AML-193 (cell line): ENCODE measurements at regions not wholly inside any gene's neighbourhood (a gene's known extent, or its start where the extent isn't known, plus 50 kb on each side); places are given as distances from the start of the nearest gene placed in this dataset.
A peak's percentile ranks its signal among the peaks of the same experiment; 100 is the strongest.

ENCODE experiments used
- DNase-seq, 2 experiments: peaks; one replicate each; lab custom pipeline; 2025; lab: John Stamatoyannopoulos, UW

DNA sequence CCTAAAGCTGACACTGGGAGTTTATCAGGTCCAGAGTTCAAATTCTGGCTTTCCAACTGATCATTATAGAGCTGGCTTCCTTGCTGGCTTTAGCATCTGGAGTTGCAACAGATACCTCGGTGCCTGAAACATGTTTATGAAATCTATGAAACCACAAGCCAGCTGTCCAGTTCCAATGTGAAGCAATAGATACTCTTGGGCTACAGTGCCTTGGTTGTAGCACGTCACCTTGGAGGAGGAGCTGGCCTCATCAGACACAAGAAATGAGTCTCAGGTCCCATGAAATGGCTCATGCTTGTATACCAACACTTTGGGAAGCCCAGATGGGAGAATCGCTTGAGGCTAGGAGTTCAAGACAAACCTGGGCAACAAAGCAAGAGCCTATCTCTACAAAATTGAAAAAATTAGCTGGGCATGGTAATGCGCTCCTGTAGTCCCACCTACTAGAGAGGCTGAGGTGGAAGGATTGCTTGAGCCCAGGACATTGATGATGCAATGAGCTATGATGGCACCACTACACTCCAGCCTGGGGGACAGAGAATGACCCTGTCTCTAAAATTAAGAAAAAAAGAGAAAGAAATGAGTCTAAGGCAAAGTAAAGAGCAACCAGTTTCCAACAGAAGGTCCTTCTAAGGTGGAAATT is 132.5 kb upstream of the ZNF648 start:
- peak; percentile 96 to 97 for DNase-seq

DNA sequence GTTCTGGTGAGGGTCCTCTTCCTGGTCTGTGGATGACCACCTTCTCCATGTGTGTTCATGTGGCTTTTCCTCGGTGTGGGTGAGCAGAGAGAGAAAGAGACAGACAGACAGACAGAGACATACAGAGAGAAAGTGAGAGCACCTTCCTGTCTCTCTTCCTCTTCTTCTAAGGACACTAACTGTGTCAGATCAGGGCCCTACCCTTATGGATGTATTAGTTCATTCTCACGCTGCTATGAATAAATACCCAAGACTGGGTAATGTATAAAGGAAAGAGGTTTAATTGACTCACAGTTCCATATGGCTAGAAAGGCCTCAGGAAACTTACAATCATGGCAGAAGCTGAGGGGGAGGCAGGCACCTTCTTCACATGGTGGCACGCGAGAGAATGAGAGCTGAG is 131.5 kb upstream of the ZNF648 start:
- DNase-seq = no peak

DNA sequence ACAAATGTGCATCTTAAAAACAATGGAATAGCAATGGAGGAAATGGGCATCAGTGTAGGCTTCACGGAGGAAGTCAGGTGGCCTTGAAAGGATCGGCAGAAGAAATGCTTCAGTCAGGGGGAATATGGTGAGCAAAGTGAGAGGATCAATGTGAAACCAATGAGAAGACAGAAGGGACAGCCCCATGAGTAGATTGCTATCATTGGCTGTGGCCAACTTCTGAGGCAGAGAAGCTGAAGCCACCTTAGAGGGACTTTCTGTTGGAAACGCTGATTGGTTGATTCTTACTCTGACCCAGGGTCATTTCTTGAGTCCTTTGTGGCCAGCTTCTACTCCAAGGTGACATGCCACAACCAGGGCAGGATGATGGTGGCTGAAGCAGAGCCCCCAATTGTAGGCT is 130.7 kb upstream of the ZNF648 start:
- no peak for DNase-seq

DNA sequence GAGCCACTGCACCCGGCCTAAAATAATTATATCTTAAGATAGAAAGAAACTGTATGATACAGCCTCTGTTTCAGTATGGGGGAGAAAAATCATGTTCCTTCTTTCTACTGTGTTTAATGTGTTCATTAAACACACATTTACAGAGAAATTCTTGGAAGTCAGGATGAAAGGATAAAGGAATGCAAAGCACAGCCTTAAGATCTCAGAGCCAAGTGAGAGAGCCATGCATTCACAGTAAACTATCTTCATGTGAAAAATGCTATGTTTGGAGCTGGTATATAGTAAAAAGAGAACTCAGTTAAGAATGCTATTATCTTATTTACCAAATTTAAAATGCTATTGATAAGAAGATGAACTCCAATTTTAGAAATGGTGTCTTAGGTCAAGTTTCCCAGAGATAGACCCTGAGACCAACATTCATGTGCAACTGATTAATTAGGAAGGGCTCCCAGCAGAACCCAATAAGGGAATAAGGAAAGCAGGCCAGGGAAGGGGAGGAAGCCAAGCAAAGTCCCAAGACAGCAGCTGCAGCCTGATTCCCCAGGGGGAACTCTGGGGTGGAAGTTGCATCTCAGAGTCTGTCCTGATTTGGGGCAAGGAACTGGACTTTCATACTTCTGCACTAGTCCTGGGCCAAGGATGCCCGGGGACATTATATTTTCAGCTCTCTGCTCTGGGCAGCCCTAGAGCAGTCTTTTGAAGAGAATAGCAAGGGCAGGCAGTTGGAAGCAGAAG is 130.0 kb upstream of the ZNF648 start:
- no peak for DNase-seq

DNA sequence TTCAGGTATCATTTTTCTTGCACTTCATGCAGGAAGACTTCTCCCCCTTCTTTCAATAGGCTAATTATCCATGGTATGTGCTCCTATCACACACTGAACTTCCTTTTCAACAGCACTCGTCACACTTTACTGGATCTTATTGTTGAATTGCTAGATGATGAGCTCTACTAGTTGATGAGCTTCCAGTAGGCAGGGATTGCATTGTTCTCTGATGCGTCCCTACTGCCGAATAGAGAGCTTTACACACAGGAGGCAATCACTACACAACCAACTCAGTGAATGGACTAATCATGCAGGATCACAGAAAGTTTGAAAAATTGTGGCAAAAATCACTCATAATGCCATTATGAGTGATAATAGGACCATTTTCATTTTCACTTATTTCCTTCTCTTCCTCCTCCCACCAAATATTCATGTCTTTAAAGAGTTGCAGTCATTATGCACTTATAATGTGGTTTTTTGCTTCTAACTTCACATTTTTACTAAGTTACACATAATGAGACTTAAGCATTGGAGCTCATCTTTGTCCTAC is 128.1 kb upstream of the ZNF648 start:
- no peak for DNase-seq

DNA sequence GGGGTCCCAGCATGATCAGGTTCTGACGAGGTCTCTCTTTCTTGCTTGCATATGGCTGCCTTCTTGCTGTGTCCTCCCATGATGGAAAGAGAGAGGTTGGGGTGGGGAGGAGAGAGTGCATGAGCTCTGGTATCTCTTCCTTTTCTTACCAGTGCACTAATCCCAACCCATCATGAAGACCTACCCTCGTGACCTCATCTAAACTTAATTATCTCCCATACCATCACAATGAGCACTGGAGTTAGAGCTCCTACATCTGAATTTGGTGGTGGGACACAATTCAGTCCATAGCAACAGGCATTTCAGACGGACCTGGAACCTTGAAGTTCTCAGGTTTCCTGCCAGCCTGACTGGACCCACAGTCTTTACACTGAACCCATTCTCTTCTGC is 125.2 kb upstream of the ZNF648 start:
- DNase-seq = no peak

DNA sequence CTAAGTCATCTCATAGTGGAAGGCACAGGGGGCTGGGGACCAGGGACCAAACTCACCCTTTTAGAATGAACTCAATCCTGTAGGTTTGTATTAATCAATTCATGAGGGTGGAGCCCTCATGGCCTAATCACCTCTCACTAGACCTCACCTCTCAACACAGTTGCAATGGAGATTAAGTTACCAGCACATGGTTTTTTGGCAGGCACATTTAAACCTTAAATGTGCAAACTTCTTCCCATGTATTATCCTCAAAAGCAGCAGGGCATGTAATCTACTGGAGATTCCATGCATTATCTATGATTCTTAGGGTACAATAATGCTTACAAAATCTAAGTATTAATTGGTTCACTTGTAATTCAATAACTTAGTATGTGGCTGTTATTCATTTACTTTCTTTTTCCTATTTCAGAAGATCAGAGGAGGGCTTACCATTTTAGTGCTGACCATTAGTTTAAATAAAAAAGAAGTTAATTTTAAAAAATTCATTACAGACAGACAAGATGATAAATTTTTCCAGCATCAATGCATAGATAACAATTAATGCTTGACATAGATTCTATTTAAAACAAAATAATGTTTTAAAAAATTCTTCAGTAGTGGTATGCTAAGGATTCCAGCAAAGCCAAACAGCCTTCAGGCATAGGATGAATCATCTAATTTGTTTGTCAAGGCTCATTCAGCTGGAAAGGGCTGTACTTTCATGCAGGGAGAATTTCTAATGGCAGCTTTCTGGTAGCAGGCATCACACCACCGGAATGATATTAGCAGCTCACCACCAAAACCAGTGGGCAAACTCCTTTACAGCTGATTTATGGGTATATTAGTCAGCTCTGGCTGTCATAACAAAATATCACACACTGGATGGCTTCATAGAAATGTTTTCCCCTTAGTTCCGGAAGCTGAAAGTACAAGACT is 124.6 kb upstream of the ZNF648 start:
- DNase-seq = no peak

DNA sequence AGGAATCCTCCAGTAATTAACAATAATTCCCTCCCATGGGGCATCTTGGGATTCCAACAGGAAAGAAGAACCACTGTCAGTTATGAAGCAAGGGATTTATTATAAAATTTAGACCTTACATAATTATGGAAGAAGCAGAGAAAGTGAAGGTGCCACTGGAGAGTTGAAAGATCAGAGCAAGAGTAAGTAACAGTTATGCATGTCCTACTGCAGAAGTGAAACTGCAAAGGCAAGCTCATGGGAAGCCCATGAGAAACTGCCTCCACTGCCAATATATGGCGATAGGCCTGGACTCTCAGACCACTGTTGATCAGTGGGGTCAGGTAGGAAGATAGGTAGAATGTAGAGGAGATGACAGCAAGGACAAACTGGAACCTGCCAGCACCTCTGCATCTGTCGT is 123.6 kb upstream of the ZNF648 start:
- DNase-seq = no peak

DNA sequence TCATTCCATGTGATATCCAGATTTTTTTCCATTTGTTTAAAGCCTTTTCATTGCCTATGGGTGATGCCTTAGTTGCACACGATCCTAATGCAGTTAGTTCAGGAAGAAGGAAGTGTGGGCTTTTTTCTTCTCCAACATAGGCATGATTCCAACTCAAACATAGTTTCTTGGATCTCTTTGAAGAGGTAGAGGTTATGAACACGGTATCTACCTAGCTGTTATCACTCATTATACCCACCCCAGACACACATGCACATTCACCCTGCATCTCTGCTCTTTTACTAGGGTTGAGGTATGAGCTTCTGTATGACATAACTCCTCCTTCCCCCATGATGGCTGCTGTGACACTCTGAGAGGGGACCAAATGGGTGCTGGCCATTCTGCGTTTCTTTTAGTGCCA is 122.1 kb upstream of the ZNF648 start:
- no peak for DNase-seq

DNA sequence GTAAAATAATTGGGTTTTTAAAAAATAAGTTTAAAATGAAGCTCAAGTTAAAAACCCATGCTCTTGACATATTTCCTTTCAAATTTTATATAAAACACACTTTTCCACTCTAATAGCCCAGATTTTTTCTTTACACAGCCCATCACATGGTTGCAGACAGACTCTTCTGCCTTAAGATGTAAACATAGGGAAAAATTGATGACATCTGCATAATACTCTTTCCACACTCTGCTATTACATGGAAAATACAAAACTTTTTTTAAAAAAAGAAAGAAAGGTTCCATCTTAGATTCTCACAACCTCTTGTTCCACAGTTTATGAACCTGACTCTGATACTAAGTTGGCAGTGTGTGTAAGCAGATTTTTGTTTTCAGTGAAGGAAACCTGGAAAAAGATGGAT is 120.8 kb upstream of the ZNF648 start:
- no peak for DNase-seq

DNA sequence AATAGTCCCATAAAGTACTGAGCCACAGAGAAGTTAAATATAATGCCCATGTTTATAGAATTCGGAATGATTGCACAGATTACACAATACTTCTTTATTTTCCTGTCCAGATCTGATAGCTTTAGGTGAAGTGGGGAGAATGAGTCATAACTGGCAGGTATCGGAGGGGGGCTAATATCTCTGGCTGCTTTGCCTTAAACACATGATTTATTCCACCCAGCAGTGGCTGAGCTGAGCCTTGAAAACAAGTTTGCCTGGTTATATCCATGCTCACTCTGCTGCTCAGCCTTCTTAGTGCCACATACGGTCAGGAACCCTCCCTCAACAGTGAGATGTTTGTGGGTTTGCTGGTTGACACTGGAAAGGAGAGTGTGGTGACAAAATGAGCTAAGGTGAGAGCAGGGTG is 119.7 kb upstream of the ZNF648 start:
- DNase-seq = no peak

DNA sequence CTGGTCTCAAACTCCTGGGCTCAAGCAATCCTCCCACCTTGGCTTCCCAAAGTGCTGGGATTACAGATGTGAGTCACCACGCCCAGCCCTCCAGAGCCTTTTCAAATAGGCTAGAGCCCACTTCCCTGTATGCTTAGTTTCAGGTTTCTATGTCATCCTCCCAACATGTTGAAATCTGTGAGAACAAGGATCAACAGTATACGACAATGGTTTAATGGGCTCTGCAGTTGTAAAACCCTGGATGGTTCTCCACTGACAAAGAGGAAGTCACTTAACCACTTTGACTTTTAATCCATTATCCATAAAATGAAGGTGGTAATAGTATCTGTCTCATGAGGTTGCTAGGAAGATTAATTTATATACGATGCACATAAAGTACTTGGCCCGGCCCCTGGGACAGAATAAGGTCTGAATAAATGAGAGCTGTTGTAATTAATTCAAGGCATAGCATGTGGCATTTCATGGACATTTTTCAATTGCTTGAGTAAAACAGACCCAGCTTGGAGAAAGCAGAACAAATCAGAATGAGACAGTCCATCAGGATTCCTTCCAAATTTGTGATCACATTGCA is 113.9 kb upstream of the ZNF648 start:
- DNase-seq = peak; percentile 35 to 37

DNA sequence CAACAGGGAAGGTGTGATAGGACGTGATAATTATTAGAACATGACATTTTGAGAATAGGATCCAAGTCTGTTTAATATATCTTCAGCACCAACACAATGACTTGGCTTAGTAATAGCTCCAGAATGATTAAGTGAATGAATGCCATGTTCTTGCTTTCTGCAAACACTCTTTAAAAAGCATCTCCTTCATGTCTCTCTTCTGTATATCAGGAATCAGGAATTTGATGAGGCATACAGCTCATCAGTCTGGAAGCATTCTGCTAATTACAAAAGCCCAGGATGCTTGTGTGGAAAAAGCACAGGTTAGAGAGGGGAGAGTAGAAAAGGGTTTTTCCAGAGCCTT is 113.0 kb upstream of the ZNF648 start:
- no peak for DNase-seq

DNA sequence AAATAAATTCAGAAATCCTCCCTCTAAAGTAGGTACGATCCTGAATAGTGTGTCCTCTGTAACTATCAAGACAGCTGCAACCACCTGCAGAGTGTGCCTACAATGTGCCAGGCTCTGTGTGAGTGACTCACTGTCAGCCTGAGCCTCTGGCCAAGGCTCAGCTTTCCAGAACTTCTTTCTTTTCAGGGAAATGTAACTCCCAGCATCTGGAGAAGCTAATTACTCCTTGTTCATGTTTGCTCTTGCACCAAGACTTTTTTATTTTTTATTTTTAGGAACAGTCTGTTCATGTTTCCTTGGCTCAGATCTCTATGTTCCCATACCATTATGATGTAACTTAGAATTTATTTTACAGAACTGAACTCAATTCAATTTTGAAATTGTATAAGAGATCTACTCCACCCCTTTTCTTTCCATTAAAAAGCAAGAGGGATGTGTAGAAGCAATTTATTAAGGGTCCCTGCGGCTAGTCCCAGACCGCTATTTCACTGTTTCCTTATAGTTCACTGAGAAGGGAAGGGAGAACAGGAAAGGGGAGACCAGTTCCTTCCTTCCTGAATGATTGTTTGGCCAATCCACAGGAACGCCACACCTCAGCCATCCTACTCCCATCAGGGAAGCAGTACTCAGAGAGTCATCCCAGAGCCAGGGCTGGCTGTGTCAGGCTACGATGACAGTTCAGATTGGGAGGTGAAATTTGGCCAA is 112.4 kb upstream of the ZNF648 start:
- no peak for DNase-seq

DNA sequence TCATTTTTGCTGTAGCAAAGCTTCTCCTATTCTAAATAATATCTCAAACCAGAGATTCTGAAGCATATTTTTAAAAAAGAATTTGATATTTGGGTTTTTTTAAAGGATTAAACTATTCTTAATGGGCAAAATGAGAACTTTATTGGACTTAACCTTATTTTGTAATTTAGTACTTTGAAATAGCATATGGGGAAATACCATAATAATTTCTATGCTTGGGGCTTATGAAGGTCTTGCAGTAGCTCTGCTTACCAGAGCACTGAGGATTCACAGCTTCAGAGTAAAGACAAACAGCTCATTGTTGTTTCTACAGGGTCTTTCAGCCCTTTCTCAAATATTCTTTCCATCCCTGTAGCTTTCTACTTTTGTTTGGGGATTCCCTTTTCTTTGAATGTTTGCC is 111.2 kb upstream of the ZNF648 start:
- no peak for DNase-seq

DNA sequence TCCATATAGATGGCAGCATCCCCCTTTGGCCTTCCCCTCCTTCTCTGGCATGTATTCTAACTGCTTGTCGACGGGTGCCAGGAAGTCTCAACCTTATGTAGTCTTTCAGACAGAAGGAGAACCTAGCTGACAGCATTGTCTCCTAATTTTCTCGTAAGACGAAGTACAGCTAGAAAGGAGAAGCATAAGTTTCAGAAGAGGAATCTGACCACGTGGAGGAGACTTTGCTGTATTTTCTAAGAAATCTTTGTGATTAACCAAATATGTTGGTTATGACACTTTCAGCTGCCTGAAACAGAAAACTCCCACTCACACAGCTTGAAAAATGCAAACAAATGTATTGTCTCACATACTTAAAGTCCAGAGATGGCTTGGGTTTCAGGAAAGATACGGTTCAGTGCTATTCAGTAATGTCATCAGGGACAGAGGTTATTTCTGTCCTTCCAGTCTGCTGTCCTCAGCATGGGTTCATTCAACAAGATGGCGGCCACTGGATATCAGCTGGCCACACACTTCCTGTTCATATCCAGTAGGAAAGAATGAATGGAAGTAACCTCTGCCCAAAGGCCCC is 109.5 kb upstream of the ZNF648 start:
- peak; percentile 83 to 89 for DNase-seq

DNA sequence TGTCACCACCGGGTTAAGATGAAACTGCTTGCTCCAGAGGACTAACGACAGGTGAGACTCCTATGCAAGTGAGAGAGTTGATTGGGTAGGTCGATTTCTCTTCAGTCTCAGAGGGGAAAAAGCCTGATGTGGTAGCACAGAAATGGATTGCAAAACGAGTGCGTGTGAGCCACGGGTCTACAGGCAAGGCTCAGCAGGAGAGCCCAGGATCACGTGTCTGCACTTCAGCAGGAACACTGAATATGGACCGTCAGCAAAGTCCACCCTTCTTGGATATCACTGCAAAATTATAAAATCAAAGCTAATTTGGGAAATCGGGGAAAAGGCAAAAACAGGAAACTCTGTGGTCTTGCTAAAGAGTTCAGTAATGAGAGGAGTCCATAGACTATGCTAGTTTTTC is 107.7 kb upstream of the ZNF648 start:
- no peak for DNase-seq

DNA sequence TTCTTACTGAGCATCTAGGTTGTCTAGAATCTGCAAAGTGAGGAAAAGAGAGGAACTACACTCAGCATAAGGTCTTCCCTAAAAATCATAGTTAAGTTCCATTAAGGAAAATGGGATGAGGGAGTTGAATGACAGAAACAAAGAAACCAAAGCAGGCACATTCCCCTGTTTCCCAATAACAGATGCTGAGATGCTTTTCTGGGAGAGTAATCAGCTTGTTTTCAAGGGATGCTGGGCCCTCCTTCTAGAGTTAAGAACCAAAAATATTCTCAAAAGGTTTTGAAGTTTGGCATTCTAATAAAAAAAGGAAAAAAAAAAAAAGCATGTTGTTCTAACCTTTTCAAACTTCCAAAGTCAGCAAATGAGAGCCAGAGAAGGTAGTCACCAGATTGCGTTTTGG is 105.2 kb upstream of the ZNF648 start:
- DNase-seq = no peak

DNA sequence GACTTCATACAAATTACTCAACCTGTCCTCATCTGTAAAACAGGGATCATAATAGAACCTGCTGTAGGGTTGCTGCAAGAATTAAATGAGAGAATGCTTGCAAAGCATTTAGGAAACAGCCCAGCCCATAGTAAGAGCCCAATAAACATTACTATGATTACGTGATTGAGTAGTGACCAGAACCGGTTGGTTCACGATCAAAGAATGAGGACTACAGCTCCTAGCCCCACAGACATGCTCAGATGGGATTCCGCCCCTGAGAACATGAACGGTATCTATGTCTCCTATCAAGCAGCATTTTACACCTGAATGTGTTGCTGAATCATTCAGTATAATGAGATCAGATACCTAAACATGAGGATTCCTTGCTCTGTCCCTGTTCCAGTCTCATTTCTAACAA is 104.8 kb upstream of the ZNF648 start:
- DNase-seq = no peak

DNA sequence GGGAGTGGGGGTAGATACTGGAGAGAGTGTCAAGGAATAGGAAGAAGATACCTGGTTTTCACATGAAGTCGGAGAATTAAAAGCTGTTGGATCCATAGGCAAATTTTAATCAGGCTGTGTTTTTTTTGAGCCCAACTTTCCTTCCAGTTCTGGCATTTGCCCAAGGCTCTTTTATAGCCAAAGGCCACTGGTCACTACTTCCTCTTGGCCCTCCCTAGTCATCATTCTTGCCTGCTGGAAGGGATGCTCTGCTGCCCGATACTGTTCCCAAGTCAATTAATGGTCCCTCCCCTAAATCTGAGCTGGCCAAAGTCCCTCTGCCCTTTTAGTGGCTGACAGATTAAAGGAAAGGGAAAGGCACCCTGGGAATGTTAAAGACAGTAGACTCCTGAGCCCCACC is 102.8 kb upstream of the ZNF648 start:
- DNase-seq = no peak

DNA sequence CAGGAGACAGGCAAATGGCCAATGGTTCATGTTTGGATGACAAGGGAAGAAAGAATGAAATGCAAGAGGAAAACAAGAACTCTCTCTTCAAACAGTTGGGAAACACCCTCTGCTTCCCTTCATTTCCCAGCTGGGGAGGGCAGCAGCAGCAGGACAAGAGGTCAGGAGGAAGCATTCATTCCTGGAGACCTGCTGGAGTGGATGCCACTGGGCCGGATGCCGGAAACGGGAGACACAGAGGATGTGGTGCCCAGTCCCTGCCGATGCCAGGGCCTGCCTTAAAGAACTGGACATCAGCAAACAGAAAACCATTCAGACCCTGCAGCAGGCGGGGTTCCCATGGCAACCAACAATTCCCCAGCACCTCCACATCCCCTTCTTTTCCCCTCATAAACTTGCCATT is 102.3 kb upstream of the ZNF648 start:
- DNase-seq = no peak

DNA sequence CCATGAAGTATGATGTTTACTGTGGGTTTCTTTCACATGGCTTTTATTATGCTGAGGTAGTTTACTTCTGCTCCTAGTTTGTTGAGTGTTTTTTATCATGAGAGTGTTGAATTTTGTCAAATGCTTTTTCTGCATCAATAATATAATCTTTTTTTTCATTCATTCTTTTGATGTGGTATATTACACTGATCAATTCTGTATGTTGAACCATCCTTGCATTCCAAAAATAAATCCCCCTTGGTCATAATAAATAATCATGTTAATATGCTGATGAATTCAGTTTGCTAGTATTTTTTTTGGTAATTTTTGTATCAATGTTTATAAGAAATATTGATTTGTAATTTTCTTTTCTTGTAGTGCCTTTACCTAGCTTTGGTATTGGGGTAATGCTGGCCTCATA is 97.9 kb upstream of the ZNF648 start:
- no peak for DNase-seq
